GM12891 (cell line): ENCODE measurements at regions not wholly inside any gene's neighbourhood (a gene's known extent, or its start where the extent isn't known, plus 50 kb on each side); places are given as distances from the start of the nearest gene placed in this dataset.

Experiments
- PAX5 ChIP-seq: IDR thresholded peaks from 2 replicates; pipeline ENCODE4 v1.6.1; 2011; ENCODE audit warnings: low read length, moderate library complexity, mild to moderate bottlenecking; ENCODE audit not compliant: insufficient read depth, severe bottlenecking
- POLR2A ChIP-seq: IDR thresholded peaks from 2 replicates; pipeline ENCODE4 v1.6.1; 2011; ENCODE audit warnings: low read depth, low read length, control low read depth
- POLR2AphosphoS5 ChIP-seq: IDR thresholded peaks from 2 replicates; pipeline ENCODE4 v1.6.1; 2011; ENCODE audit warnings: low read depth, low read length, control low read depth
- SPI1 ChIP-seq: IDR thresholded peaks from 2 replicates; pipeline ENCODE4 v1.6.1; 2011; ENCODE audit warnings: low read depth, low read length, control low read depth
- TAF1 ChIP-seq: IDR thresholded peaks from 2 replicates; pipeline ENCODE4 v1.6.1; 2011; ENCODE audit warnings: low read depth, low read length, control low read depth

DNA sequence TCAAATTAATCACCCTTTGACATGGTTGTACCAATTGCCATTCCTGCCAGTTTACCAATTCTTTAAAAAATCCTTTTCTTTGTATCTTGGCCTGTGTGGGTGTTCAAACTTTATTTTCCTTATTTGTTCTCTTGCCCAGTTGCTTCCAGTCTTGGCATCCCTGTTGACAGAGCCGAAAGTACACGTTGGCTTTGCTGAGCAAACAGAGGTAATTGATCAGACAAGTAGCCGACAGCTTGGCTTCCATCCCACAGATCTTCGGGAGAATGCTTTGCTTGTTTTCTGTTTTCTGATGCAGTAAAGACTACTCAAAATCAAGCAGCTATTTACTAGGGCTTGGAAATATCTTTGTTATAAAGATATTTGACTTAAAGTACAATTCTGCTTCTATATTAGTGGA lies 506.8 kb upstream of the SALL1 start:
- TF ChIP-seq POLR2A (no peak), PAX5 (no peak), SPI1 (no peak), POLR2AphosphoS5 (no peak), TAF1 (no peak)
